Endometrial microvascular endothelial cells (primary cell): ENCODE measurements at regions not wholly inside any gene's neighbourhood (a gene's known extent, or its start where the extent isn't known, plus 50 kb on each side); places are given as distances from the start of the nearest gene placed in this dataset.

ENCODE experiments used
- in situ Hi-C: cut with HindIII; loops from 2 replicates; pipeline ENCODE4 v1.10.0; 2017; ENCODE audit warnings: low sequenced_read_pairs, low pct_unique_long_range_greater_than_20kb; ENCODE audit errors: inconsistent ontology term

DNA sequence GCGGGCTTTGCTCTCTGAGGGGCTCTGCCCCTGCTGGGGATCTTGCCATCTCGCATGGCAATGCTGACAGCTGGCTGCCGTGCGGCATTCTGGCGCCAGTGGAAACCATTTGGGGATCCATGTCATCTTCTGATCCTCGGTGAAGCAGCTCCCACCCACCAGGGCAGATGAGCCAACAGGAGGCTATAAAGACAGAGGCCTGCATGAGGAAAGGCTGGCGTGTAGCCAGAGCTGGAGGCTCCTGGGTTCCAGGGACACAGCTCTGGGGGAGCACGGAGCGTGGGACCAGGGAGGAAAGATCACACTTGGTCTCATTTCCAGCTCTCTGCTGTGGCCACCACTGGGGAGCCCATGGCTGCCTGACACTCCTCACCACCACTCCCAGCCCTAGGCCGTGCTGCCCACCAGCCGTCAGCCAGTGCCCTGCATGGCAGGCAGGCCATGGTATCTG lies 145.8 kb downstream of the ZFP36L2 start:
- in situ Hi-C loops, result no loop called here

DNA sequence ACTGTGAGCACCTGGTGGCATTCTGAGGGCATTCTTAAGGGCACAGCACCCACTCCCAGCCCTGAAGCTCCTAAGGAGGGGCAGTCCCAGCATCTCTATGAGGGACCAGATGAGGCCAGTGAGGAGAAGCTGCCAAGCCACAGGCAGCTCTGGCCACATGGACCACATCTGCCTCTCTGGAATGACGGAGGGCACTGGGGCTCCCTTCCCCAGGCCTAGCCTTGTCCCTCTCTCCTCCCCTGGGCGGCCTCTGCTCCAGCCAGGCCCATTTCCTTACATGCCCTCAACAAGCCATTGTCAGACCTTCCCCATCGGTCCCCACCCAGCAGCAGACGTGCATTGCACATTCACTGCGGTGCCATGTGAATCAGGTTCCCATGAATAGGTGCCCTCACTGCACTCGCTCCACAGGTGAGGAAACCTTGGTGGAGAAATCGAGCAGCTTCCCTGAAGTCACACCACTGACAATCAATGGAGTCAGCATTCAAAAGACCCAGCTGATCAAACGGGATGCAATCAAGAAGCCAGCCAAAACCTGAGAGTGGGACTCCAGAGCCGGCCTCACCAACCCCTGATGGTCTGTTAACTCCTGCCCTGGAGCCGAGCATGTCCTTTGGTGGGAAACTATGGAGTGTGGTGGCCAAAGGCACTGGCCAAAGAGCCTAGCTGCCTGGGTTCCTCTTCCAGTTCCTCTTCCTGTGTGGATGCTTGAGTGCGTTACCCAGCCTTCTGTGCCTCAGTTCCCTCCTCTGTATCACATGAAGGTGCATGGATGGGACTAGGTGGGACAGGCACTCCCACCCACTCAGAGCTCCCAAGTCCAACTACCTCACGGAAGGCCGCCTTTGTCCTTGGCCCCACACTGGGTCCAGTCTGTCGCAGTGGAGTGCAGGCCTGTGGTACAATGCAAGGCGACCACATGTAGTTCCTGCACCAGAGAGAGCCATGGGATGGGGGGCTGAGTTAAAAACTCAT lies 147.3 kb downstream of the ZFP36L2 start:
- in situ Hi-C loops, result no loop called here

DNA sequence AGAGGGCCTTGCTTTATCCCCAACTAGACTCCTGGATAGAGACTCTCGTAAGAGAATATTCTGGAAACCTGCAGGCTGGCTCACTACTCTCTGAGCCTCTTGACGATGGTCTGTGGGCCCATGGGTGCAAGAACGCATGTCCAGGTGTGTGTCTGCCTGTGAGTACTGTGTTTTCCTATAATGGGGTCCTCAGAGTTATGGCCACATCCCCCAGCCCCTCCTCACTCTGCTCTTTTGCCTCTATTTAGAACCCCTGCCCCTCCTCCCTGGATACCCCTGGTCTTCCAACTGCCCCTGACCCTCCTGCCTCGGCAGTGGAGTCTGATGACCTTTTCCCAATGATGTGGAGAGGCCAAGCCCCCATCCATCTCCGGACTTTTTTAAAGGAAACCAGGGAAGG lies 148.1 kb downstream of the ZFP36L2 start:
- in situ Hi-C loops, result no loop called here

GRCh38 chr2:43077876-43078275 lies 148.5 kb downstream of the ZFP36L2 start:
- in situ Hi-C loops, result no loop called here

DNA sequence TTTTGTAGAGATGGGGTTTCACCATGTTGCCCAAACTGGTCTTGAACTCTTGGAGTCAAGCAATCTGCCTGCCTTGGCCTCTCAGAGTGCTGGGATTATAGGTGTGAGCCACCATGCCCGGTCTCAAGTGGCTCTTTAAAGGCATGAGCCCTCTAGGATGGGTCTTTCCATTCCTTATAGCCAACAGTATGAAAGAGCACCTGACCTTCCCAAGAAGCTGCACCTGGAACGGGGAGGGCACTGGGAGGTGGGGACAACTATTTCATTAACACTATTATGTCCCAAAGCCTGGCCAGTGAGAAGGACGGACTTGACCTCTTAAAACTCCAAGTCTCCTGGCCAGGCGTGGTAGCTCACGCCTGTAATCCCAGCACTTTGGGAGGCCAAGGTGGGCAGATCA lies 149.7 kb downstream of the ZFP36L2 start:
- in situ Hi-C loops, result no loop called here

DNA sequence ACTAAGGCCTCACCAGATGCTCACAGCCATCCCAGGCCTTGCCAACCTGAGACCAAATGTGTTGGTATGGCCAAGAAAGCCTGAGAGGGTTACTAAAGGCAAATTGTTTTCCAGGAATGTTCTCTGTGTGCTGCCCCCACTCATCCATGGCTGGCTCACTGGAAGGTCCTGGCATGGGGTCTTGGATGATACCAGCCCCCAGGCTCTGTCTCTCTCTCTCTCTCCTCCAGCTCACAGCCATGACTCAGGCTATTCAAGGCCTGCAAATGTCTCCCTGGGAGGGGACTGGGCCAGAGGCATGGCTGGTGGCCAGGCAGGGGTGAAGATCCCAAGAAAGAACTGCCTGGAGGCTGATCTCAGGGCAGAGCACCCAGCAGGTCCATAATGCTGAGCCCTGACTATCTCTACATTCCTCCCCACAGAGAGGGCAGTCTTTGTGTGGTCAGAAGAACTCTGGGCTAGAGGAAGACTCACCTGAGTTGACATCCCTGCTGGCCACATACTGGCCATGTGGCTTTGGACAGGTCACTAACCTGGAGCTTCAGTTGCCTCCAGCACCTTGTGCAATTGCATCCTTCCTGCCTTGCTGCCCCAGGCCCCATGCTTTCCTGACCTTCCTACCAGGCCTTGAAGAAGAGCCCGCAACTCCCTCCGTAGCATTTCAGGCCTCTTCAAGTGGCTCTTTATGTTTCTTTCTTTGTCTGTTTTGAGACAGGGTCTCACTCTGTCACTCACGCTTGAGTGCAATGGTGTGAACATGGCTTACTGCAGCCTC lies 150.4 kb downstream of the ZFP36L2 start:
- in situ Hi-C loops, result no loop called here

GRCh38 chr2:43075054-43075593 lies 151.3 kb downstream of the ZFP36L2 start:
- in situ Hi-C loops, result no loop called here

DNA sequence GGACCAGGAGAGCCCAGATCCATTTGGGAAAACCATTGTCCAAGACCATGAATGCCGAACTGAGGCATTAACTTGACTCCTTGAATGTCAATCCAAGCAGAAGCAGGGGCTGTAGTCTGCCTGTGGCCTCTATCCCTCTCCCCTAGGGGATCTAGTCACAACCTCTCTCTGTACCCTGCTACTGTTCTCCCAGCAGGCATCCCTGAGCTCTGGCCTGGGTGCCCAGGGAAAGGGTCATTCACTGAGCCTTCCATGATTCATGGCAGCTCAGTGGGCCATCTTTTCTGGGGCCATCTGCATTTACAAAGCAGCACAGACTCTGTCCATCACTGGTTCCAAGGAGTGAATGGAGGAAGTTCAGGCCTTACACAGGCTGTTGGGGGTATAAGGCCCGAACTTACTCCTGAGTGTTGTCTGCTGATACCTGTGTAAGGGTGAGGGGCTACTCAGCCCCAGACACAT lies 151.8 kb downstream of the ZFP36L2 start:
- in situ Hi-C loops, result no loop called here

DNA sequence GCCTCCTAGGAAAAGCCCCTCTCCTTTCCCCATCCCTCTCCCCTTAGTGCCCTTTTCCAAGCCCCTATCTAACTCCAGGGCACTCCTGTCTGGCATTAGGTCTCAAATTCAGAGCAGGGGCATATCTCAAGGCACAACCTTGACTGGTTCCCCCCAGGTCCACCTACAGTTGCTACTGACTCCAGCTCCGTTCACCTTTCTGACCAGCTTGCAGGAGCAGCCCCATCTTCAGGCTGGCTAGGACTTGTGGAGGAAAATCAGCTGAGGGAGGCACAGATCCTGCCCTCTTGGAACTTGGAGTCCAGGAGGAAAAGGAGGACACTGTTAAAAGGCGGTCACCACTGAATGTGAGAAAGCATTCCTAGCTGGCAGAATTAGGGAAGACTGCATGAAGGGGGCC lies 152.4 kb downstream of the ZFP36L2 start:
- in situ Hi-C loops, result no loop called here

DNA sequence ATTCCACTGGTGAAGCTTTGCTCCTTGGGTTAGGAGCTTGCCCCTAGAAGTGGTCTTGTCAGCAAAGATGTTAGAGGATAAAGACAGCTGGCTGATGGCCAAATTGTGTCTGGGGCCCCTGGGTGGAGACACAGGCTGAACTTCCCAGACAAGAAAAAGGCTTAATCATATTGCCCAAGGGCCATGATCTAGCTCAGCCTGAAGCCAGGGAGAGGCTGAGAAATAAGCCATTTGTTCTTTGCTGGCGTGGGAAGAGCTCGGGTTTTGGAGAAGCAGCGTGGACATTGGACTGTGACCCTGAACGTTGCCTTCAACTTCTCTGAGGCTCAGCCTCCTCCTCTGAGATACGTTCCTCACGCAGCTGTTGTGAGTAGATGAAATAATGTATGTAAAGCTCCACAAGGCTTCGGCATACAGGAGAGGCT lies 153.0 kb downstream of the ZFP36L2 start:
- in situ Hi-C loops, result no loop called here

- in situ Hi-C loops, result no loop called here
Observed at GRCh38 chr2:43071599-43072550, 154.5 kb downstream of the ZFP36L2 start.

DNA sequence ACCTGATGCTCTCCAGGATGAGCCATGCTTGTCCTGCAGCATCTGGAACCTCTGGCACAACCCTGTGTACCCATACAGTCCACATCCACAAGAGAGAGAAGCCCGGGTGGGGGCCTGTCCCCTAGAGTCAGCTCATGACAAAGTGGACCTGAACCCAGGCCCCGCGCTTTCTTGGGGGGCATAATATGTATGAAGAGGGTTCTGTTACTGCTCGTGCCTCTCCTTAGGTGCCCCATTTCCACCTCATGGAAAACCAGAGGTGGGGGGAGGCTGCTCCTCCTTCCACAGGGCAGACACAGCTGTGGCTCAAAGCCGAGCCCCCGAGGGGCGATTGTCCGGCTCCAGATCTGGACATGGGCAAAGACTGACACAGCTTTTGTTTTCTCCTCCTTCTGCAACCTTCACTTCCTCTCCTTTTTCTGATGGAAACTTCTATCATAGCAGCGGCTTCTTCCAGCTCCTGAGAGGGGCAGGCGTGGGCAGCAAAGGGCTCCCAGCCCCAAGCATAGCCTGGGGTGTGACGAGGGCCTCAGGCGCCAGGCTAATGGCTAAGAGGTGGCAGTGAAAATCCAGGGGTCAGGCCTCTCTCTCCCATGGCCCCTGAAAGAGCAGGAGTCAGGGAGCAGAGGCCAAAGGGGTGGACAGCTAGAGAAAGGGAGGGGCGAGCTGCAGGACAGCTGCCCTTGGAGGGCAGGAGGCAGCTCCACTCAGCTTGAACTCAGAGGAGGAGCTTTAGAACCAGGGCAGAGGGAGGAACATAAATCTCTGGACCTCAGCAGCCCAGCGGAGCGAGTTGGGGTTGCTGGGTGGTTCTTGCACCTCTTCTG lies 155.5 kb downstream of the ZFP36L2 start:
- in situ Hi-C loops, result no loop called here

GRCh38 chr2:43070030-43070429 lies 156.4 kb downstream of the ZFP36L2 start:
- in situ Hi-C loops, result no loop called here

GRCh38 chr2:43068631-43069517 lies 157.5 kb downstream of the ZFP36L2 start:
- in situ Hi-C loops, result no loop called here

DNA sequence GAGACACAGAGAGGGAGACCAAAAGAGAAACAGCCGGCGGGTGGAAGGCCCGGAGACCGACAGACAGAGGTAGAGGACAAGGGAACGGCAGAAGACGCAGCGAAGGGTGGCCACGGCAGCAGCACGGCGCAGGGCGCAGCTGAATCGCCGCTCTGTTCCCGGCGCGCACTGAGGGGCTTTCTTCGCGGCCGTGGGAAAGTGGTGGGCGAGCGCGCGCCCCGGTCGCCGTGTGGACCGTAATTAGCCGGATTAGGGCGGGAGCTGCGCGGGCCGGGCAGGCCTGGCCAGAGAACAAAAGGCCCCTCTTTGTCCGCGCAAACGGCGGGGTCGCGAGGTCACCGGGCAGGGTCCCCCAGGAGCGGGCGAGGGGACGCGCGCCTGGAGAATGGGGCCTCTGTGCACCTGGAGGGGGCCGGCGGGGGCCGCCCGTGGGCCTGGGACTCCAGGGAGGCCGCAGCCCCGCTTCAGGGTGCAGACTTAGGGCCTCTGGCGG lies 158.3 kb downstream of the ZFP36L2 start:
- in situ Hi-C loops, result no loop called here

DNA sequence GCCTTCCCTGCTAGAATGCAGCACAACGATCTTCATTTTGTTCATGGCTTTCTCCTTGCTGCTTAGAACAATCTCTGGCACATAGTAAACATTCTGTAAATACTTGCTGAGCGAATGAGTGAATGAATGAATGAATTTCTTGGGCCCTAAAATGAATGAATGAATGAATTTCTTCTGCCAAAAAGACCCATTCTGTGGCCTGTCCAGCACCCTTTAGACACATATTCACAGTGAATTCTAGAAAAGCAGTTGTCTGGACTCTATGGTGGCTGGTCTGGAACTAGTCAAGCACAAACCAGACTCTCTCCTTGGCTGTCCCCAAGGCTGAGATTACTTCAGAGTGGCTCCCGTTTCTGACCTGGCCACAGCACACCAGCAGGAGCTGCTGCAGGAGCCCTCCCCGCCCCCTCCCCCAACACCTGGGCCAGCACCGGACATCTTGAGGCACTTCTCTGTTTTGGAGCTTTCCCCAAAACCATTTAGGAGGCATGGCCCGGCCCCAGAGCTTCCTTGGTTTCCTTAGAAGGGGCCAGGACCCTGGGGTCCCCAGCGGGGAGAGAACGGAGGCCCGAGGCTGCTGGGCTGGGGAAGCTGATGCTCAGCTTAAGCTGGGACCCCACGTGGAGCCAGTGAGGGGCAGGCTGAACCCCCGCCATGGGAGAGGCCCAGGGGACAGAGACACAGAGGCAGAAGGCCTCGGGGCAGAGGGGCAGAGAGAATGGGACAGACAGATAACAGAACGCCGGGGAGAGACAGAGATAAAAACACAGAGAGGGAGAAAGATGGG lies 159.0 kb downstream of the ZFP36L2 start:
- in situ Hi-C loops, result no loop called here
